HepG2 (cell line): ENCODE measurements at regions not wholly inside any gene's neighbourhood (a gene's known extent, or its start where the extent isn't known, plus 50 kb on each side); places are given as distances from the start of the nearest gene placed in this dataset.

Experiments
- ATF3 ChIP-seq: sonication (generic); formaldehyde crosslinking; IDR thresholded peaks from 2 replicates; pipeline ENCODE4 v1.4.0; 2020; ENCODE audit warnings: missing genetic modification reagents
- DNMT3B ChIP-seq: conservative IDR thresholded peaks from 2 replicates; pipeline ENCODE4 v1.6.1; 2016; ENCODE audit warnings: missing biosample characterization, control low read depth
- GATA4 ChIP-seq: sonication (generic); IDR thresholded peaks from 2 replicates; pipeline ENCODE4 v1.6.1; 2016; ENCODE audit warnings: antibody characterized with exemption, low read depth, borderline replicate concordance
- HOXA5 ChIP-seq: sonication (generic); formaldehyde crosslinking; IDR thresholded peaks from 2 replicates; pipeline ENCODE4 v1.4.0; 2020; ENCODE audit warnings: missing genetic modification reagents
- PAXIP1 ChIP-seq: sonication (generic); formaldehyde crosslinking; conservative IDR thresholded peaks from 2 replicates; pipeline ENCODE4 v1.4.0; 2020; ENCODE audit warnings: mild to moderate bottlenecking, missing genetic modification reagents, moderate library complexity
- PBX2 ChIP-seq: IDR thresholded peaks from 2 replicates; pipeline ENCODE4 v1.6.1; 2016; ENCODE audit warnings: control low read depth
- TFDP1 ChIP-seq: IDR thresholded peaks from 2 replicates; pipeline ENCODE4 v1.6.1; 2016; ENCODE audit warnings: missing compliant biosample characterization, missing genetic modification reagents, borderline replicate concordance
- ZNF160 ChIP-seq: sonication (generic); formaldehyde crosslinking; IDR thresholded peaks from 2 replicates; pipeline ENCODE4 v1.8.0; 2022; ENCODE audit warnings: mild to moderate bottlenecking, inconsistent platforms, missing genetic modification reagents
- ZNF207 ChIP-seq: fragments of 450-650 bp; IDR thresholded peaks from 2 replicates; pipeline ENCODE4 v1.6.1; 2016; ENCODE audit warnings: antibody characterized with exemption, borderline replicate concordance
- ZNF280B ChIP-seq: sonication (generic); formaldehyde crosslinking; IDR thresholded peaks from 2 replicates; pipeline ENCODE4 v1.5.0; 2020; ENCODE audit warnings: missing genetic modification reagents, mild to moderate bottlenecking, borderline replicate concordance
- ZNF383 ChIP-seq: sonication (generic); formaldehyde crosslinking; IDR thresholded peaks from 2 replicates; pipeline ENCODE4 v1.4.0; 2020; ENCODE audit warnings: missing genetic modification reagents, mild to moderate bottlenecking, borderline replicate concordance
- ZNF496 ChIP-seq: sonication (generic); formaldehyde crosslinking; IDR thresholded peaks from 2 replicates; pipeline ENCODE4 v1.8.1; 2023; ENCODE audit warnings: mild to moderate bottlenecking, moderate library complexity, missing genetic modification reagents; ENCODE audit not compliant: insufficient replicate concordance
- ZNF501 ChIP-seq: sonication (generic); formaldehyde crosslinking; IDR thresholded peaks from 2 replicates; pipeline ENCODE4 v1.5.1; 2020; ENCODE audit warnings: mild to moderate bottlenecking, moderate library complexity, missing genetic modification reagents
- ZNF687 ChIP-seq: sonication (generic); formaldehyde crosslinking; IDR thresholded peaks from 2 replicates; pipeline ENCODE4 v1.5.1; 2020; ENCODE audit warnings: mild to moderate bottlenecking, missing genetic modification reagents, moderate library complexity

- no peak for TF ChIP-seq ZNF687 (CRISPR knock-in tag)
- no peak for TF ChIP-seq ZNF496 (CRISPR knock-in tag)
- no peak for TF ChIP-seq ZNF383 (CRISPR knock-in tag)
- TF ChIP-seq ZNF160: no peak
- no peak for TF ChIP-seq PBX2 (CRISPR knock-in tag)
- TF ChIP-seq ZNF207: no peak
- no peak for TF ChIP-seq ATF3 (CRISPR knock-in tag)
- TF ChIP-seq ZNF280B (CRISPR knock-in tag): no peak
- TF ChIP-seq DNMT3B (CRISPR knock-in tag): no peak
- TF ChIP-seq ZNF501 (CRISPR knock-in tag): no peak
- TF ChIP-seq PAXIP1 (CRISPR knock-in tag): no peak
- no peak for TF ChIP-seq GATA4
- TF ChIP-seq TFDP1 (CRISPR knock-in tag): no peak
- no peak for TF ChIP-seq HOXA5 (CRISPR knock-in tag)
- TF ChIP-seq, all 625 proteins: peak for 0
Observed at GRCh38 chr10:121098211-121098610, 247.0 kb downstream of the WDR11 start (continued).
